Hematopoietic multipotent progenitor cell (in vitro differentiated cells): ENCODE measurements at regions not wholly inside any gene's neighbourhood (a gene's known extent, or its start where the extent isn't known, plus 50 kb on each side); places are given as distances from the start of the nearest gene placed in this dataset.

ENCODE experiments used
- DNase-seq, 3 donors: peaks; one replicate each; pipeline ENCODE4 v3.0.0-alpha.2; 2011 to 2015; ENCODE audit warnings: low read depth in 2 of 3, low spot score in 2 of 3

GRCh38 chr14:84807673-84808072 lies 722.3 kb upstream of the FLRT2 start:
- no peak for DNase-seq

GRCh38 chr14:84809158-84809557 lies 720.8 kb upstream of the FLRT2 start:
- no peak for DNase-seq

GRCh38 chr14:84814391-84814790 lies 715.6 kb upstream of the FLRT2 start:
- DNase-seq, result no peak

GRCh38 chr14:84819528-84819927 lies 710.4 kb upstream of the FLRT2 start:
- DNase-seq, result no peak

- DNase-seq, result no peak
Observed at GRCh38 chr14:84825481-84826251, 704.3 kb upstream of the FLRT2 start.

GRCh38 chr14:84826294-84826693 lies 703.6 kb upstream of the FLRT2 start:
- no peak for DNase-seq

- no peak for DNase-seq
Observed at GRCh38 chr14:84850595-84850994, 679.3 kb upstream of the FLRT2 start.

- DNase-seq, result no peak
Observed at GRCh38 chr14:84856751-84857534, 673.0 kb upstream of the FLRT2 start.

GRCh38 chr14:84857571-84857970 lies 672.4 kb upstream of the FLRT2 start:
- no peak for DNase-seq

- no peak for DNase-seq
Observed at GRCh38 chr14:84859116-84859515, 670.8 kb upstream of the FLRT2 start.

GRCh38 chr14:84864548-84865271 lies 665.2 kb upstream of the FLRT2 start:
- no peak for DNase-seq

- no peak for DNase-seq
Observed at GRCh38 chr14:84871734-84872133, 658.2 kb upstream of the FLRT2 start.

- no peak for DNase-seq
Observed at GRCh38 chr14:84874436-84874835, 655.5 kb upstream of the FLRT2 start.

- DNase-seq, result no peak
Observed at GRCh38 chr14:84877061-84877460, 652.9 kb upstream of the FLRT2 start.

- DNase-seq, result no peak
Observed at GRCh38 chr14:84882830-84883229, 647.1 kb upstream of the FLRT2 start.

- no peak for DNase-seq
Observed at GRCh38 chr14:84885061-84885460, 644.9 kb upstream of the FLRT2 start.

GRCh38 chr14:84891404-84891803 lies 638.5 kb upstream of the FLRT2 start:
- no peak for DNase-seq

GRCh38 chr14:84894254-84894653 lies 635.7 kb upstream of the FLRT2 start:
- DNase-seq, result no peak

GRCh38 chr14:84922370-84922769 lies 607.6 kb upstream of the FLRT2 start:
- no peak for DNase-seq

- DNase-seq, result no peak
Observed at GRCh38 chr14:84926656-84927055, 603.3 kb upstream of the FLRT2 start.

GRCh38 chr14:84927096-84927827 lies 602.7 kb upstream of the FLRT2 start:
- DNase-seq, result no peak
